A549 (cell line): ENCODE measurements at regions not wholly inside any gene's neighbourhood (a gene's known extent, or its start where the extent isn't known, plus 50 kb on each side); places are given as distances from the start of the nearest gene placed in this dataset.

Source experiments
- ATAC-seq, 2 experiments: fragments of 200-7000 bp in 1 of 2; fragments of >200 bp in 1 of 2; cut with Nextera tagmentation in 1 of 2; cut with Tn5 transposase in 1 of 2; 3 replicates each; pipeline versions ENCODE4 v1.8.0 to v1.9.1; 2018 to 2020; ENCODE audit warnings: mild to moderate bottlenecking in 1 of 2, moderate library complexity in 1 of 2
- CTCF ChIA-PET: fragments of 300-600 bp; sonication (Branson Sonifier 250); formaldehyde crosslinking; extraction: SDS; loops from one replicate; lab custom pipeline; 2021; ENCODE audit warnings: antibody characterized with exemption, inconsistent platforms; lab: Yijun Ruan, JAX
- POLR2A ChIA-PET: fragments of 350-600 bp; formaldehyde crosslinking; extraction: SDS; loops from one replicate; lab custom pipeline; 2021; ENCODE audit warnings: antibody characterized with exemption, inconsistent platforms; lab: Yijun Ruan, JAX
- DNase-seq, 2 experiments: peaks; one replicate each; pipeline versions ENCODE4 v3.0.0 to v3.0.0-alpha.2; 2011 to 2016; ENCODE audit warnings: low read depth in 1 of 2, low spot score in 1 of 2
- FAIRE-seq: peaks from 2 replicates; lab custom pipeline; 2011; peaks lifted over from hg19 to GRCh38; lab: Jason Lieb, UNC
- H3K27ac ChIP-seq, 2 experiments: fragments of >200 bp; sonication (Bioruptor Twin); formaldehyde crosslinking; 3 replicates each; pipeline ENCODE4 v1.5.1; 2016 to 2017
- H3K4me1 ChIP-seq: fragments of >200 bp; sonication (Bioruptor Twin); formaldehyde crosslinking; 3 replicates; pipeline ENCODE4 v1.6.1; 2016
- H3K4me2 ChIP-seq: fragments of >200 bp; sonication (Bioruptor Twin); formaldehyde crosslinking; 3 replicates; pipeline ENCODE4 v1.6.1; 2016
- H3K4me3 ChIP-seq: fragments of >200 bp; sonication (Bioruptor Twin); formaldehyde crosslinking; 3 replicates; pipeline ENCODE4 v1.5.1; 2016
- H3K9me3 ChIP-seq: fragments of >200 bp; sonication (Bioruptor Twin); formaldehyde crosslinking; 3 replicates; pipeline ENCODE4 v1.6.1; 2016
- BHLHE40 ChIP-seq: IDR thresholded peaks from 2 replicates; pipeline ENCODE4 v1.6.1; 2012; ENCODE audit warnings: low read depth, low read length, inconsistent platforms
- CBX8 ChIP-seq: fragments of 200-600 bp; sonication (generic); IDR thresholded peaks from 2 replicates; pipeline ENCODE4 v1.6.1; 2016
- CEBPB ChIP-seq, 2 experiments: fragments of >200 bp in 1 of 2; sonication (Bioruptor Twin) in 1 of 2; formaldehyde crosslinking in 1 of 2; IDR thresholded peaks; 2 replicates each; pipeline ENCODE4 v1.6.1; 2012 to 2016
- CHD2 ChIP-seq: fragments of 150-350 bp; IDR thresholded peaks from 2 replicates; pipeline ENCODE4 v1.6.1; 2014; ENCODE audit warnings: low read length; ENCODE audit not compliant: partially characterized antibody
- EP300 ChIP-seq, 2 experiments: fragments of >200 bp; sonication (Bioruptor Twin); formaldehyde crosslinking; IDR thresholded peaks; 2 replicates in 1 of 2; 3 replicates in 1 of 2; pipeline ENCODE4 v1.6.1; 2016 to 2017
- FOSB ChIP-seq: fragments of 250-450 bp; sonication (Bioruptor Pico); IDR thresholded peaks from 2 replicates; pipeline ENCODE4 v1.5.0; 2020; ENCODE audit warnings: mild to moderate bottlenecking, moderate library complexity
- FOSL2 ChIP-seq, 2 experiments: fragments of 450-650 bp in 1 of 2; fragments of >200 bp in 1 of 2; sonication (Bioruptor Twin) in 1 of 2; formaldehyde crosslinking; IDR thresholded peaks; 2 replicates each; pipeline versions ENCODE4 v1.5.0 to v1.6.1; 2016 to 2020; ENCODE audit warnings: mild to moderate bottlenecking in 1 of 2, moderate library complexity in 1 of 2
- FOXS1 ChIP-seq: fragments of 250-450 bp; sonication (Bioruptor Pico); IDR thresholded peaks from 2 replicates; pipeline ENCODE4 v1.5.0; 2020; ENCODE audit warnings: mild to moderate bottlenecking, moderate library complexity
- GATA3 ChIP-seq: IDR thresholded peaks from 2 replicates; pipeline ENCODE4 v1.6.1; 2012; ENCODE audit warnings: borderline replicate concordance
- HOXA7 ChIP-seq: fragments of 250-450 bp; sonication (Bioruptor Pico); IDR thresholded peaks from 2 replicates; pipeline ENCODE4 v1.5.0; 2020; ENCODE audit warnings: mild to moderate bottlenecking, moderate library complexity
- HOXB13 ChIP-seq: fragments of 250-450 bp; sonication (Bioruptor Pico); IDR thresholded peaks from 2 replicates; pipeline ENCODE4 v1.5.0; 2020; ENCODE audit warnings: low read depth, mild to moderate bottlenecking, moderate library complexity
- HOXB5 ChIP-seq: fragments of 250-450 bp; sonication (Bioruptor Pico); IDR thresholded peaks from 2 replicates; pipeline ENCODE4 v1.5.0; 2020; ENCODE audit warnings: mild to moderate bottlenecking, moderate library complexity
- JUN ChIP-seq, 2 experiments: fragments of >200 bp; sonication (Bioruptor Twin); formaldehyde crosslinking; IDR thresholded peaks; 2 replicates in 1 of 2; 3 replicates in 1 of 2; pipeline ENCODE4 v1.6.1; 2016 to 2017
- JUNB ChIP-seq: fragments of >200 bp; sonication (Bioruptor Twin); formaldehyde crosslinking; IDR thresholded peaks from 2 replicates; pipeline ENCODE4 v1.6.1; 2016
- NFE2L2 ChIP-seq: fragments of 150-350 bp; conservative IDR thresholded peaks from 2 replicates; pipeline ENCODE4 v1.6.1; 2014; ENCODE audit warnings: low read length
- PHF8 ChIP-seq: fragments of 200-600 bp; sonication (generic); IDR thresholded peaks from 2 replicates; pipeline ENCODE4 v1.6.1; 2016; ENCODE audit warnings: low read depth, mild to moderate bottlenecking, antibody characterized with exemption, moderate library complexity, borderline replicate concordance
- POLR2A ChIP-seq: IDR thresholded peaks from 2 replicates; pipeline ENCODE4 v1.6.1; 2012; ENCODE audit warnings: mild to moderate bottlenecking, low read length
- POLR2AphosphoS2 ChIP-seq: conservative IDR thresholded peaks from 2 replicates; pipeline ENCODE4 v1.6.1; 2012; ENCODE audit warnings: low read length, improper control_type of control experiment, inconsistent platforms
- RAD21 ChIP-seq, 2 experiments: fragments of >200 bp in 1 of 2; sonication (Bioruptor Twin) in 1 of 2; formaldehyde crosslinking in 1 of 2; IDR thresholded peaks in 1 of 2; conservative IDR thresholded peaks in 1 of 2; 2 replicates in 1 of 2; 3 replicates in 1 of 2; pipeline ENCODE4 v1.6.1; 2012 to 2018; ENCODE audit warnings: inconsistent platforms in 1 of 2
- RARB ChIP-seq: fragments of 250-450 bp; sonication (Bioruptor Pico); IDR thresholded peaks from 2 replicates; pipeline ENCODE4 v1.8.0; 2021; ENCODE audit warnings: mild to moderate bottlenecking, moderate library complexity
- RCOR1 ChIP-seq: fragments of 150-350 bp; IDR thresholded peaks from 2 replicates; pipeline ENCODE4 v1.6.1; 2014; ENCODE audit warnings: antibody characterized with exemption, low read length, low read depth
- RFX5 ChIP-seq: fragments of 450-650 bp; IDR thresholded peaks from 2 replicates; pipeline ENCODE4 v1.7.1; 2014; ENCODE audit warnings: antibody characterized with exemption, mild to moderate bottlenecking, moderate library complexity
- RNF2 ChIP-seq: fragments of 200-600 bp; sonication (generic); IDR thresholded peaks from 2 replicates; pipeline ENCODE4 v1.6.1; 2016; ENCODE audit warnings: low read depth, mild to moderate bottlenecking, antibody characterized with exemption, moderate library complexity, borderline replicate concordance
- TP53 ChIP-seq: fragments of 250-450 bp; sonication (Bioruptor Pico); IDR thresholded peaks from 2 replicates; pipeline ENCODE4 v1.5.0; 2021; ENCODE audit warnings: mild to moderate bottlenecking, moderate library complexity
- ZC3H11A ChIP-seq: fragments of 450-650 bp; IDR thresholded peaks from 2 replicates; pipeline ENCODE4 v1.6.1; 2014; ENCODE audit warnings: antibody characterized with exemption, mild to moderate bottlenecking
- ZFP36 ChIP-seq: fragments of 450-650 bp; IDR thresholded peaks from 2 replicates; pipeline ENCODE4 v1.6.1; 2014; ENCODE audit warnings: borderline replicate concordance; ENCODE audit not compliant: partially characterized antibody
- ZSCAN20 ChIP-seq: fragments of 250-450 bp; sonication (Bioruptor Pico); IDR thresholded peaks from 2 replicates; pipeline ENCODE4 v1.8.0; 2022; ENCODE audit warnings: mild to moderate bottlenecking, moderate library complexity
- WGBS: methylation state at CpG from one replicate; pipeline ENCODE4 v1.1.6; 2017; ENCODE audit errors: missing lambda C conversion rate; 5-methylcytosine and 5-hydroxymethylcytosine counted together
- TF ChIP-seq, protein P1 (sequence below): IDR thresholded peaks from 2 replicates; pipeline ENCODE4 v1.6.1; 2012
- TF ChIP-seq, protein P2 (sequence below): fragments of >200 bp; sonication (Bioruptor Twin); formaldehyde crosslinking; IDR thresholded peaks from 2 replicates; pipeline ENCODE4 v1.6.1; 2016
- TF ChIP-seq, protein P3 (sequence below): fragments of 250-450 bp; sonication (Bioruptor Pico); IDR thresholded peaks from 2 replicates; pipeline ENCODE4 v1.5.0; 2021; ENCODE audit warnings: mild to moderate bottlenecking, moderate library complexity, borderline replicate concordance
- TF ChIP-seq, protein P4 (sequence below): fragments of 450-650 bp; IDR thresholded peaks from 2 replicates; pipeline ENCODE4 v1.6.1; 2014; ENCODE audit warnings: antibody characterized with exemption
- TF ChIP-seq, protein P5 (sequence below): IDR thresholded peaks from 2 replicates; pipeline ENCODE4 v1.6.1; 2012; ENCODE audit warnings: low read depth, borderline replicate concordance

DNA sequence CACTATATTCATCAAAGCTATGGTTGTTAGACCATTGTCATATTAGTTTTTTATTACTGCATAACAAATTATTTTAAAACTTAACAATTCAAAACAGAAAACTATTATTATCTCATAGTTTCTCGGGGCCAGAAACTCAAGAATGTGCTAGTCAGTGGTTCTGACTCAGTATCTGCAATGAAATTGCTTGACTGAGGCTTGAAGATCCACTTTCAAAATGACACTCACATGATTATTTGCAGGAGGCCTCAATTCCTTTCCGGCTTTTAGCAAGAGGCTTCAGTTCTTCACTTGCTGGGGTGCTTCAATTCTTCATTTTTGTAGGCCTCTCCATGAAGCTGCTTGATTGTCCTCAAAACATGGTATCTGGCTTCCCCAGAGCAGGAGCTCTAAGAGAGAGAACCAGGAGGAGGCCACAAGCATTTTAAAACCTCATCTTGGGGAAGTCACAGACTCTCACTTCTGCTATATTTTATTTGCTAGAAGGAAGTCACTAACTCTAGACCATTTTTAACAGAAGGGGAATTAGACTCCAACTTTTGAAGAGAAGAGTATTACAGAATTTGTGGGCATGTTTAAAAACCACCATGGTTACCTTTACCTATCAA, 383.7 kb downstream of the MFSD1 start:
- ChIA-PET CTCF (interaction anchor here (1.1 kb wide), 1 partner anchor 272 kb away, joined by 3 read pairs; no protein-coding TSS in a partner anchor), POLR2A (no interaction called here)
- FAIRE-seq (no peak), DNase-seq (no peak), ATAC-seq (no peak)
- Histone ChIP-seq H3K9me3 (no peaks in the 10 kb centered on the region), H3K4me2 (no peak overlapping the region), H3K4me3 (no peak overlapping the region), H3K4me1 (no peaks in the 10 kb centered on the region), H3K27ac (no peak overlapping the region)
- WGBS, result 45% methylated on average over 2 of the region's 2 CpGs
- TF ChIP-seq, protein P1, sequence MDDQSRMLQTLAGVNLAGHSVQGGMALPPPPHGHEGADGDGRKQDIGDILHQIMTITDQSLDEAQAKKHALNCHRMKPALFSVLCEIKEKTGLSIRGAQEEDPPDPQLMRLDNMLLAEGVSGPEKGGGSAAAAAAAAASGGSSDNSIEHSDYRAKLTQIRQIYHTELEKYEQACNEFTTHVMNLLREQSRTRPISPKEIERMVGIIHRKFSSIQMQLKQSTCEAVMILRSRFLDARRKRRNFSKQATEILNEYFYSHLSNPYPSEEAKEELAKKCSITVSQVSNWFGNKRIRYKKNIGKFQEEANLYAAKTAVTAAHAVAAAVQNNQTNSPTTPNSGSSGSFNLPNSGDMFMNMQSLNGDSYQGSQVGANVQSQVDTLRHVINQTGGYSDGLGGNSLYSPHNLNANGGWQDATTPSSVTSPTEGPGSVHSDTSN, result no peak
- TF ChIP-seq TP53 (no peak), HOXB13 (CRISPR knock-in tag) (no peak), RFX5 (no peak), CHD2 (no peak), POLR2A (no peak), RAD21 (conservative IDR thresholded peaks at IDR 0.05 in 1 of 2, IDR thresholded peaks at IDR 0.05 in 1 of 2) (no peak), CBX8 (no peak), ZC3H11A (no peak), EP300 (IDR thresholded peaks at IDR 0.05) (no peak), NFE2L2 (no peak), FOSL2 (IDR thresholded peaks at IDR 0.05) (no peak), FOSL2 (CRISPR knock-in tag; IDR thresholded peaks at IDR 0.05) (no peak), RCOR1 (no peak)
- TF ChIP-seq, protein P2, sequence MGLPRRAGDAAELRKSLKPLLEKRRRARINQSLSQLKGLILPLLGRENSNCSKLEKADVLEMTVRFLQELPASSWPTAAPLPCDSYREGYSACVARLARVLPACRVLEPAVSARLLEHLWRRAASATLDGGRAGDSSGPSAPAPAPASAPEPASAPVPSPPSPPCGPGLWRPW, result no peak
- TF ChIP-seq, protein P3, sequence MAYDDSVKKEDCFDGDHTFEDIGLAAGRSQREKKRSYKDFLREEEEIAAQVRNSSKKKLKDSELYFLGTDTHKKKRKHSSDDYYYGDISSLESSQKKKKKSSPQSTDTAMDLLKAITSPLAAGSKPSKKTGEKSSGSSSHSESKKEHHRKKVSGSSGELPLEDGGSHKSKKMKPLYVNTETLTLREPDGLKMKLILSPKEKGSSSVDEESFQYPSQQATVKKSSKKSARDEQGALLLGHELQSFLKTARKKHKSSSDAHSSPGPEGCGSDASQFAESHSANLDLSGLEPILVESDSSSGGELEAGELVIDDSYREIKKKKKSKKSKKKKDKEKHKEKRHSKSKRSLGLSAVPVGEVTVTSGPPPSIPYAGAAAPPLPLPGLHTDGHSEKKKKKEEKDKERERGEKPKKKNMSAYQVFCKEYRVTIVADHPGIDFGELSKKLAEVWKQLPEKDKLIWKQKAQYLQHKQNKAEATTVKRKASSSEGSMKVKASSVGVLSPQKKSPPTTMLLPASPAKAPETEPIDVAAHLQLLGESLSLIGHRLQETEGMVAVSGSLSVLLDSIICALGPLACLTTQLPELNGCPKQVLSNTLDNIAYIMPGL (CRISPR knock-in tag), result no peak

DNA sequence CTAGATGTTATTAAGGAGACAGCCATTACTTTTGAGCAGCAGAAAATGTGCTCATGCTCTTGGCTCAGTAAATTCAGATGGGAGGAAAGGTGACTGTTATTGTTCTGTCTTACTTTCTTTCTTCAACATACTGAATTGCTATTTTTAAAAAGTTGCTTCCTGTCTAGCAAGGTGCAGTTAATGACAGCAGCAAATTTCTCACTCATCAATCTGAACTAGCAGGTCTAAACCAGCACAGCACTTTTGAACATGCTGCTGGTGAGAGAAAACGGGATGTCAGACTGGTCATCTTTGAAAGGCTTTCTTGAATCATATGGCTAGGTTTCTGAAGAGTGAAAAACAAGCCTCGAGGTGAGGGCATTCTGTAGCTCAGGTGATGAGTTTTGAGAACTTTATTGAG, 384.7 kb downstream of the MFSD1 start:
- DNase-seq, result no peak
- Histone ChIP-seq H3K27ac (no peak overlapping the region), H3K4me1 (0 out of 3 replicates have a peak, but pooled peaks cover 5% of the 10 kb centered on the region), H3K4me3 (no peak overlapping the region), H3K9me3 (no peaks in the 10 kb centered on the region), H3K4me2 (no peak overlapping the region)
- no peak for FAIRE-seq
- no peak for TF ChIP-seq RARB (CRISPR knock-in tag)
- TF ChIP-seq ZFP36, result no peak
- no peak for TF ChIP-seq HOXB13 (CRISPR knock-in tag)
- POLR2A ChIA-PET, result no interaction called here
- CTCF ChIA-PET, result interaction anchor here (1.3 kb wide), 1 partner anchor 74 kb away, joined by 4 read pairs; no protein-coding TSS in a partner anchor
- no peak for ATAC-seq
- WGBS, result 25% methylated on average over 2 of the region's 2 CpGs

DNA sequence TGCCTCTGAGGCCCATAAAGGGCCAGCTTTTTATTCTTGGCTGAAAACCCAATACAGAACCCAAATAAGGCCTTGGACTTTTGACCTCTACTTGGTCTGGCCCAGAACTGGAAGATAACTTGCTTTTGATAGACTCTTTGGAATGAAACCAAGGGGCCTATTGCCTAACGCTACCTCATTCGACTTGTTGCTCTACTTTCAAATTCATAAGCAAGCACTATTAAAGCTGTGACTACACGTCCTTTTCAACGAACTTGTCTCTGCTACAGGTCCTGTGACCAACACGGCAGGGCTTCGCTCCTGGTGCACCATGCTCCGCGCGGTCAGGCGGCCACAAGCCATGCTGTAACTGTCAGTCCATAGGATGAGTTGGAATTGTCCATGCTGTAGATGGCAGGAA, 385.4 kb downstream of the MFSD1 start:
- Histone ChIP-seq H3K9me3 (no peaks in the 10 kb centered on the region), H3K27ac (no peak overlapping the region), H3K4me1 (0 out of 3 replicates have a peak, but pooled peaks cover 8% of the 10 kb centered on the region), H3K4me2 (no peak overlapping the region), H3K4me3 (no peak overlapping the region)
- no peak for DNase-seq
- no peak for ATAC-seq
- WGBS, result 79% methylated on average over 10 of the region's 10 CpGs
- no peak for FAIRE-seq
- no peak for TF ChIP-seq POLR2A
- TF ChIP-seq JUN (IDR thresholded peaks at IDR 0.05), result no peak
- TF ChIP-seq FOSB (CRISPR knock-in tag), result no peak
- TF ChIP-seq HOXB5 (CRISPR knock-in tag), result no peak
- no peak for TF ChIP-seq NFE2L2
- no peak for TF ChIP-seq GATA3
- TF ChIP-seq ZSCAN20 (CRISPR knock-in tag), result no peak
- TF ChIP-seq RAD21 (conservative IDR thresholded peaks at IDR 0.05 in 1 of 2, IDR thresholded peaks at IDR 0.05 in 1 of 2), result no peak
- TF ChIP-seq CEBPB (IDR thresholded peaks at IDR 0.05), result no peak
- TF ChIP-seq HOXA7 (CRISPR knock-in tag), result no peak
- no peak for TF ChIP-seq FOXS1 (CRISPR knock-in tag)
- TF ChIP-seq EP300 (IDR thresholded peaks at IDR 0.05), result no peak
- TF ChIP-seq PHF8, result no peak
- TF ChIP-seq, protein P4, sequence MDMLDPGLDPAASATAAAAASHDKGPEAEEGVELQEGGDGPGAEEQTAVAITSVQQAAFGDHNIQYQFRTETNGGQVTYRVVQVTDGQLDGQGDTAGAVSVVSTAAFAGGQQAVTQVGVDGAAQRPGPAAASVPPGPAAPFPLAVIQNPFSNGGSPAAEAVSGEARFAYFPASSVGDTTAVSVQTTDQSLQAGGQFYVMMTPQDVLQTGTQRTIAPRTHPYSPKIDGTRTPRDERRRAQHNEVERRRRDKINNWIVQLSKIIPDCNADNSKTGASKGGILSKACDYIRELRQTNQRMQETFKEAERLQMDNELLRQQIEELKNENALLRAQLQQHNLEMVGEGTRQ, result no peak
- no peak for TF ChIP-seq BHLHE40
- no peak for TF ChIP-seq POLR2AphosphoS2
- TF ChIP-seq RNF2, result no peak
- TF ChIP-seq JUNB, result no peak
- TF ChIP-seq, protein P5, sequence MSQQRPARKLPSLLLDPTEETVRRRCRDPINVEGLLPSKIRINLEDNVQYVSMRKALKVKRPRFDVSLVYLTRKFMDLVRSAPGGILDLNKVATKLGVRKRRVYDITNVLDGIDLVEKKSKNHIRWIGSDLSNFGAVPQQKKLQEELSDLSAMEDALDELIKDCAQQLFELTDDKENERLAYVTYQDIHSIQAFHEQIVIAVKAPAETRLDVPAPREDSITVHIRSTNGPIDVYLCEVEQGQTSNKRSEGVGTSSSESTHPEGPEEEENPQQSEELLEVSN, result no peak
- CTCF ChIA-PET, result interaction anchor here (1.3 kb wide), 1 partner anchor 73 kb away, joined by 4 read pairs; no protein-coding TSS in a partner anchor
- POLR2A ChIA-PET, result no interaction called here
